DND-41 (cell line): ENCODE measurements at regions not wholly inside any gene's neighbourhood (a gene's known extent, or its start where the extent isn't known, plus 50 kb on each side); places are given as distances from the start of the nearest gene placed in this dataset.

ENCODE experiments used
- CTCF ChIP-seq: IDR thresholded peaks from 2 replicates; pipeline ENCODE4 v1.5.1; 2012; ENCODE audit warnings: borderline replicate concordance, low read length, moderate library complexity, mild to moderate bottlenecking; ENCODE audit not compliant: poor library complexity, severe bottlenecking; ENCODE audit errors: extremely low read depth
- EZH2 ChIP-seq: IDR thresholded peaks from 3 replicates; pipeline ENCODE4 v1.6.1; 2012; ENCODE audit warnings: borderline replicate concordance, low read depth, mild to moderate bottlenecking, moderate library complexity, low read length, inconsistent platforms; ENCODE audit not compliant: severe bottlenecking

GRCh38 chr20:61121661-61122060, 130.4 kb upstream of the CDH4 start:
- TF ChIP-seq CTCF (no peak), EZH2 (no peak)
